HG02798 (cell line): ENCODE measurements at regions not wholly inside any gene's neighbourhood (a gene's known extent, or its start where the extent isn't known, plus 50 kb on each side); places are given as distances from the start of the nearest gene placed in this dataset.

Source experiments
- ATAC-seq: cut with Tn5 transposase; IDR thresholded peaks from one replicate; pipeline ENCODE4 v1.9.1; 2021; ENCODE audit warnings: mild to moderate bottlenecking; ENCODE audit not compliant: unreplicated experiment, poor library complexity

- ATAC-seq, result no peak
These were observed 174.2 kb upstream of the RBMS1 start for GRCh38 chr2:160667811-160668210.

GRCh38 chr2:160670618-160671017 lies 177.0 kb upstream of the RBMS1 start:
- no peak for ATAC-seq

GRCh38 chr2:160672211-160672610 lies 178.6 kb upstream of the RBMS1 start:
- no peak for ATAC-seq

DNA sequence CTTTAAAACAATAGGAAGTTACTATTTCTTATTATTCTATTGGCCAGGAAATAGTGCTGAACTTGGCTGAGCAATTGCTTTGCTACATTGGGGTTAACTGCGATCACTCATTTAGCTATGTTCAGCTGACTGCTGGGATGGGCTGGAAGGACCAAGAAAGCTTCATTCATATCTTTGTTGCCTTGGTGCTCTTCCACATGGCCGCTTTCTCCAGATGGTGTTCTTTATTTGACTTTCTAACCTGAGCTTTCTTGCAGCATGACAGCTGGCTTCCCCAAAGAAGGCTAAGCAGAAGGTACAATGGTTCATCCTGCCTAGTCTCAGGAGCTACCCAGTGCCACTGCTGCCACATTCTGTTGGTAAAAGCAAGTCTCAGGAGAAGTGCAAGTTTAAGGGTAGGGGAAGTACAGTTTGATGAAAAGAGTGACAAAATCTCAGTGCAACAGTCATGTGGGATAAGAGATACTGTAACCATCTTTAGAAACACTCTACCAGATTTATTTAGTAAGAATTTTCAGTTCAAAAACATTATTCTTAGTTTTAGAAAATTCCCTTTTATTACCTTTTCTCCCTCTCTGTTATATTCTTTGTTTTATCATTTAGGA lies 180.6 kb upstream of the RBMS1 start:
- no peak for ATAC-seq

- ATAC-seq, result no peak
These were observed 186.1 kb upstream of the RBMS1 start for GRCh38 chr2:160679686-160680085.

DNA sequence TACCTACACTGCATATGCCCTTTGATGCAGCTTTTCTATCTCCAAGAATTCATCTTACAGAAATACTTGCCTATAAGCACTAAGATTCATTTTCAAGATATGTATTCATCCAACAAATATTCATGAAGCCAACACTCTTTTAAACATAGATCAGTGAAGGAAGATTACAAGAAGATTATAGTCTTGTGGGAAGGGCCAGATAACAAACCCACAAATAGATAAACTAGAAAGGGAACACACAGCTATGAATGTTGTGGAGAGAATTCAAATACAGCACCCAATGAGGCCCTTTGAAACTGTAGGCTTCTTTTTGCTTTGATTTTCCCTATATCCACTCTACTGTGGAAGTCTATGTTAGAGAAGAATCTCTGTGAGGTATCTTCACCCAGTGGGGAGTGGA lies 186.7 kb upstream of the RBMS1 start:
- ATAC-seq, result no peak

GRCh38 chr2:160680974-160681373 lies 187.4 kb upstream of the RBMS1 start:
- ATAC-seq, result no peak

GRCh38 chr2:160683206-160683605 lies 189.6 kb upstream of the RBMS1 start:
- ATAC-seq, result no peak

- no peak for ATAC-seq
These were observed 194.0 kb upstream of the RBMS1 start for GRCh38 chr2:160687629-160688028.

DNA sequence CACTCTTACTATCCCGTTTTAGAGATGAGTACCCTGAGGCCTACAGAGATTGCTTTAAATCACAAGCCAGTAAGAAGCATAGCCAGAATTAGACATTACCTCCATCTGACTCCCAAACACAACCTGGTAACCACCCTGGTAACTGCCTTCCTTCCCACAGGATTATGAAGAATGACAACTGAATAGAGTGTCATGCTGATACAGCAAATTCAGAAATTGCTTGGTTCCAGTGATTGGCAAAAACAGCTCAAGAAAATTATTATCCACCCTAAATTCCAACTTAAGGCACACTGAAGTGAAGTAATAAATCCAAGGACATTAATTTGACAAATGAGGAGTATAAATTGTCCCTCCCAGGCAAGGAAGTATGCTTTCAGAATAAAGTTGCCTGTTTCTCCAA lies 195.8 kb upstream of the RBMS1 start:
- ATAC-seq, result no peak

GRCh38 chr2:160694221-160694620 lies 200.6 kb upstream of the RBMS1 start:
- no peak for ATAC-seq

DNA sequence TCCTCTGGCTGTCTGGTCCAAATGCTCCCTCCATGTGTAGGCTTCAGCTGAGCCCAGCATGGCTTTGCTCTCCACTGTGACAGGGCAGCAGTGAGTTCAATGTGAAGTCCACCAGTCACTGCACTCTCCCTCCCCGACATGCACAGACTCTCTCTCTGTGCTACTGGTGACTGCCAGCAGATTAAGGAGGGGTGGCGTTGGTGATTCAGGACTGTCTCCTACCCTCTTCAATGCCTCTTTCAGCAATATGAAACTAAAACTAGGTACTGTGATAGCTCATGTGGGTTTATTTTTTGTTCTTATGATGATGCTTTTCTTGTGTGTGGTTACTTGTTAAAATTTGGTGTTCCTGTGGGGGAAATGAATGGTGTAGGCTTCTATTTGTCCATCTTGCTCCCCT lies 201.0 kb upstream of the RBMS1 start:
- ATAC-seq, result peak; percentile 80

GRCh38 chr2:160695402-160696086 lies 201.9 kb upstream of the RBMS1 start:
- ATAC-seq, result no peak

GRCh38 chr2:160696087-160696452 lies 202.5 kb upstream of the RBMS1 start:
- no peak for ATAC-seq

GRCh38 chr2:160697817-160698216 lies 204.2 kb upstream of the RBMS1 start:
- ATAC-seq, result no peak

GRCh38 chr2:160700021-160700814 lies 206.6 kb upstream of the RBMS1 start:
- no peak for ATAC-seq

GRCh38 chr2:160701822-160702221 lies 208.2 kb upstream of the RBMS1 start:
- no peak for ATAC-seq

DNA sequence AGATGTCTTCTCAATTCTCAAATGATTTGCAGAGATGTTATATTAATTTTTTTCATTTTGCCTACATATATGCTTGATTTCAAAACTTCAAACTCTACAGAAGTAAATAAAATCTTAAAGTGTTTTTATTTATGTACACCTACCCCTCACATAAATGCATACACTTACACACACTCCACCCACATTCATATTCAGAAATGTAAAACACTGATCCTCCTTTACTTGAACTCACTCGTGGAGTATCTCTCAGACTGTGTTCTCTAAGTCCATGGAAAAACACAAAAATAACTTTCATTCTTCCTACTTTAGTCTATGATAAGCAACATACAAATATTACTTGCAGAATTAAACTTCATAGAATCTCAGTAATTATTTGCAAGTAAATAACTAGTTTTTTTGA lies 209.1 kb upstream of the RBMS1 start:
- no peak for ATAC-seq

- peak; percentile 89 for ATAC-seq
These were observed 210.3 kb upstream of the RBMS1 start for GRCh38 chr2:160703648-160704585.

- ATAC-seq, result no peak
These were observed 221.8 kb upstream of the RBMS1 start for GRCh38 chr2:160715428-160715827.
